HAP-1 (cell line): ENCODE measurements at regions not wholly inside any gene's neighbourhood (a gene's known extent, or its start where the extent isn't known, plus 50 kb on each side); places are given as distances from the start of the nearest gene placed in this dataset.

Experiments used
- DNase-seq, 2 experiments: peaks; one replicate each; pipeline ENCODE4 v3.0.0-alpha.2; 2016 to 2020; ENCODE audit warnings: low spot score in 2 of 2
- H3K27me3 ChIP-seq: fragments of 250-450 bp; sonication (Bioruptor Pico); 2 replicates; pipeline ENCODE4 v1.5.1; 2020; ENCODE audit warnings: low read depth, mild to moderate bottlenecking, moderate library complexity
- H3K36me3 ChIP-seq: fragments of 250-450 bp; sonication (Bioruptor Pico); replicated peaks from 2 replicates; pipeline ENCODE4 v1.5.1; 2020; ENCODE audit warnings: mild to moderate bottlenecking
- H3K4me1 ChIP-seq: fragments of 250-450 bp; sonication (Bioruptor Pico); 2 replicates; pipeline ENCODE4 v1.5.1; 2020; ENCODE audit warnings: mild to moderate bottlenecking
- H3K4me3 ChIP-seq: fragments of 250-450 bp; sonication (Bioruptor Pico); 2 replicates; pipeline ENCODE4 v1.5.1; 2020; ENCODE audit warnings: mild to moderate bottlenecking, moderate library complexity
- H3K9me3 ChIP-seq: fragments of 250-450 bp; sonication (Bioruptor Pico); 2 replicates; pipeline ENCODE4 v1.5.1; 2020; ENCODE audit warnings: mild to moderate bottlenecking, moderate library complexity
- in situ Hi-C: fragments of 300-500 bp; cut with MboI; formaldehyde crosslinking; loops from 3 replicates; pipeline ENCODE4 v1.14.3; 2020; ENCODE audit warnings: low sequenced_read_pairs, inconsistent platforms, mixed read lengths

DNA sequence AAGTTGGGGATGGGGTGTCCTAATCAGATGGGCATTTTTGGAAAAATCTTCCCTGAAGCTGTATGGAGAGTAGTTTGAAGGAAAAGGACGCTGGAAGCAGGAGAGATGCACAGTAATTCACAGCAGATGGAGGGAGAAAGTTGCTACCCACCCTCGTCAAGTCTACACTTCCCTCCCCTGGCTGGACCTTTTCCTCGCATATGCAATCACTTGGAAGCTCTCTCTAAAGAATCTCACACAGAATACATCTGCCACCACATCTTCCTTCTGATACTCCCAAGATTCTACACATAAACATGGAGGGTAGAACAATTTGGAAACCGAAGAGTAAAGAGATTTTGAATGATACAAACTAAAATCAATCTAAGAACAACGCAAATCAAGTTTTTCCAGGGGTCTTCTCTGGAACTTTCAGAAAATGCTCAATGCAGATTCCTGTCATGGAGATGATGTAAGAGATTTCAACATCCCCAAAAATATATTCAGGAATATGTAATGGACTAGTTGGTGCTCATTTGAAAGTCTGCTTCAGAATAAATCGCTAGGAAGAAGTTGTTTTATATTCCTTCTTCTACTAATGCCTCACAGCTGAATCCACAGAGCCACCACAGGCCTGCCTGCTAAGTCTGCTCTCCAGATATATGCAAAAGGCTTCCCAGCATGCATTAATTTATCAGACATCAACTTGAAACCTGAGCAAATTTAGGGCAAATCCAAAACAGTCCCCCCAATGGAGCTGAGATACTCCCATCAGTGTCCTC, 291.5 kb downstream of the LRATD1 start:
- no peaks in the 10 kb centered on the region for H3K27me3 ChIP-seq
- no peaks in the 10 kb centered on the region for H3K36me3 ChIP-seq
- no peak for DNase-seq
- no peaks in the 10 kb centered on the region for H3K9me3 ChIP-seq
- H3K4me3 ChIP-seq = no peak overlapping the region
- H3K4me1 ChIP-seq = no peaks in the 10 kb centered on the region
- in situ Hi-C loops = no loop called here

DNA sequence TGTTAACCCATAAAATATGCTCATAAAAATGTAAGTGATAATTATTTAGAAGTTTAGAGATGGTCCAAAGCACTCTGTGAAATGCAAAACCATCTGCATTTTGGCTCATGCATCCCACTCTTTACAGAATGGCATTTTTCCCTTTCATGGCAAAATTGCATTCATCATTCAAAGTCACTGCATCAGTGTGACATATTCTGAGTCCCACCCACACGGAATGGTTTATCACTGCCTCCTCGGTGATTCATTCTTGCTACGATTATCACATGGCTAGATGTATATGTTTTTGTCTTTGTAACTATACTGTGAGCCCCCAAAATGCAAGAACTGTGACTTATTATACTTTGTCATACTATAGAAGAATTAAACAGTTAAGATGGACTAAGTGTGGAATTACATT, 293.0 kb downstream of the LRATD1 start:
- Histone ChIP-seq H3K36me3 (no peaks in the 10 kb centered on the region), H3K4me3 (no peak overlapping the region), H3K9me3 (no peaks in the 10 kb centered on the region), H3K4me1 (no peaks in the 10 kb centered on the region), H3K27me3 (no peaks in the 10 kb centered on the region)
- no peak for DNase-seq
- in situ Hi-C loops = loop anchor here (25.0 kb wide), 1 partner anchor 662 kb away; the partner anchor contains the start of gene DDX1

DNA sequence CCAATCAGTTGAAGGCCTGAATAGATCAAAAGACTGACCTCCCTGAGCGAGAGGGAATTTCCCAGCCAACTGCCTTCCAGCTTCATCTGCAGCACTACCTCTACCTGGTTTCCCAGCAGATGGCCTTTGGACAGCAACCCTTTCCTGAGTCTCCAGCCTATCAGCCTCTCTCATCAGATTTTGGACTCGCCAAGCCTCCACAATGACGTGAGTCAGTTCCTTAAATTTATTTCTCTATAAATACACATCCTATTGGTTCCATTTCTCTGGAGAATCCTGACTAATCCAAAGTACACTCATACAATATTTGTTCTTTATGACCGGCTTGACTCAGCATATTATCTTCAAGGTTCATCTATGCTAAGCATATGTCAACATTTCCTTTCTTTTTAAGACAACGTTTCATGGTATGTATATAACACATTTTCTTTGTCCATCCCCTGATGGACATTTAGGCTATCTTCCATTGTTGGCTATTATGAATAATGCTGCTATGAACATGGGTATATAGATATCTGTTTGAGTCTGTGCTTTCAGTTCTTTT, 294.6 kb downstream of the LRATD1 start:
- in situ Hi-C loops = loop anchor here (25.0 kb wide), 1 partner anchor 660 kb away; the partner anchor contains the start of gene DDX1
- no peaks in the 10 kb centered on the region for H3K27me3 ChIP-seq

DNA sequence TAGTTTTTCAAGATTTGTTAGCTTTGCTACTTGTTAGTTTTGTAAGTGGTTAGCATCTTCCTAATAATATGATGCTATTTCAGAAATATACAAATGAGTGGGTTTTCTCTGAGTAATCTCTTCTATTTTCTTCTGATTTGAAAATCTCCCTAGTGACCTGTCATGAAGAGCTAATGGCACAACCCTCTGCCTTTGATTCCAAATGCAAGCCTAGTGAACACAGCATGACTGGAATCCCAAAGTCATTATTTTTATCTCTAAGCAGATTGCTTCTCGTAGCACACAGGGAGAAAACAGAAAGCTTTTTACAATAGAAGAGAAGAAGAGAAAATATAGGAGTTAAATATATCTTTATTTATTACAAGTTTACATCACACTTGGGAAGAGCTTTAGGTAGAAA, 295.5 kb downstream of the LRATD1 start:
- Histone ChIP-seq H3K36me3 (no peaks in the 10 kb centered on the region), H3K27me3 (no peaks in the 10 kb centered on the region), H3K4me3 (no peak overlapping the region), H3K4me1 (peaks cover 4% of the 10 kb centered on the region), H3K9me3 (no peaks in the 10 kb centered on the region)
- in situ Hi-C loops = loop anchor here (25.0 kb wide), 1 partner anchor 659 kb away; the partner anchor contains the start of gene DDX1
- no peak for DNase-seq

More for the DNA sequence above, 294.6 kb downstream of the LRATD1 start:
- H3K9me3 ChIP-seq = no peaks in the 10 kb centered on the region
- no peak for DNase-seq
- H3K4me1 ChIP-seq = no peaks in the 10 kb centered on the region
- H3K4me3 ChIP-seq = no peak overlapping the region
- no peaks in the 10 kb centered on the region for H3K36me3 ChIP-seq

DNA sequence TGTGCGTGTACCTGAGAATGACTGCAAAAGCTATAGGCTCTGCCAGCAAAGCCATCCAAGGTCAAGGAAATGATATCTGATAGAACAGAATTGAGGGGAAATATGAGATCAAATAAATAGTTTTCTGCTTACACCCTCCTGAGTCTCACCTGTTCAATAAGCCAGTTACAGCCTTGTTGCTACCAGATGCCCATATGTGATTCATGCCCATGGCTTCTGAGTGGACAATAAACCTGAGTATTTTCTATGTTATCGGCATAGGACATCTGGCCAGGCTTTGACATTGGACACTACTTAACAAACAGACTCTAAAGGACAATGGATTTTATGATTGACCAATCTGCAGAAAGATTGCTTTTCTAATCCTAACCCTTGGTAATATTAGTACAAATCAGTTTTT, 297.9 kb downstream of the LRATD1 start:
- Histone ChIP-seq H3K27me3 (no peaks in the 10 kb centered on the region), H3K9me3 (no peaks in the 10 kb centered on the region), H3K4me1 (peaks cover 12% of the 10 kb centered on the region), H3K4me3 (no peak overlapping the region), H3K36me3 (no peaks in the 10 kb centered on the region)
- DNase-seq = no peak
- in situ Hi-C loops = loop anchor here (25.0 kb wide), 1 partner anchor 657 kb away; the partner anchor contains the start of gene DDX1

DNA sequence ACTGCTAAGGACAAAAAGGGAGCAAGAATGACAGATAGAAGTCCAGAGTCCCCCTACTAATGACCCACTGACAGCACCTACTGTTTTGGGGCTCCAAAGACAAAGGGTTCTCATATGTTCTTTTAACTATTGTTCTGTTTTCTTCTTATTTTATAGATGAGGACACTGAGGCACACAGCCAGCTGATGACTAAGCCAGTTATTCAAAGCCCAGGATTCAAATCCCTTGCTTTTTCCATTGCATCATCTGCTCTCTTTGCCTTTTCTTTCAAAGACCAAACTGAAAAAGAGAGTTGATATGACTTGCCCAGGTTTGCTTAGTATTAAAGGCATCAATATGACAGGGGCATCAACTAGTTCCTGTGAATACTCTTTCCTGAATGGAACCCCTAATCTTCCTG, 299.8 kb downstream of the LRATD1 start:
- H3K36me3 ChIP-seq = no peaks in the 10 kb centered on the region
- H3K4me3 ChIP-seq = no peak overlapping the region
- no peaks in the 10 kb centered on the region; the same call in 1 of the 2 replicates for H3K9me3 ChIP-seq
- peaks cover 12% of the 10 kb centered on the region for H3K4me1 ChIP-seq
- no peaks in the 10 kb centered on the region for H3K27me3 ChIP-seq
- in situ Hi-C loops = loop anchor here (25.0 kb wide), 1 partner anchor 655 kb away; the partner anchor contains the start of gene DDX1
- DNase-seq = no peak

DNA sequence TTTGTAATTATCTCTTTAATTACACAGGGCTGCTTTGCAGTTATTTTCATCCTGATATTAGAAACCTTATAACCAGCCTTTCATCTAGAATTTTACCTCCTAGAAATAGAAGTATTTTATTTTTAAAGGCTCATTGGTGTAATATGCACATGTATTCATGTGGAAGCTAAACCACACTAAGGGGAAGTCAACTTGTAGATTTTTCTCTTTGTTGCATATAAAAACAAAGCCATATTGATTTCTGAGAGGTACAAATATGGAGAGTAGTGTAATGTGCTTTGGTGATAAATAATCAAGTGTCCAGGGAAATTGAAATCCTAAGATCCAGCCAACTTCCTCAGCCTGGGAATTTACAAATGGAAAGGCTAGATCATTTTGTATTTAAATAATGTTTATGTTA, 301.2 kb downstream of the LRATD1 start:
- no peak overlapping the region for H3K4me3 ChIP-seq
- in situ Hi-C loops = loop anchor here (25.0 kb wide), 1 partner anchor 654 kb away; the partner anchor contains the start of gene DDX1
- H3K36me3 ChIP-seq = no peaks in the 10 kb centered on the region

DNA sequence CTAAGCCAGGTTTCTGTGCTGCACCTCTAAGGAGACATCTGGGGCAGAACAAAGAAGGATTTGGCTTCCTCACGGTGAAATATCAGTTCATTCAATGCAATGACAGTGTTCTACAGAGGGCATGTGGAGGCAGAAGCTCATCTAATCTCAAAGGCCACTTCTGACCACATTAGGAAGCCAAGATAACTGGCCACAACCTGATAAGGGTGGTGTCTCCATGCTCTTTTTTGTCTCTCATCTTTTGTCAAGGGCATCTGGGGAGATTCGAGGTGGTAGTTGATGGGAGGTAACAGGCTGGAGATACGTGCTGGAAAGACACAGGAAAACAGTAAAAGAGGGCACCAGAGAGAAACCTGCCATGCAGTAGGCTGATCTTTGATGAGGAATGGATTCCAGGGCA, 303.9 kb downstream of the LRATD1 start:
- Histone ChIP-seq H3K4me3 (no peak overlapping the region), H3K27me3 (no peaks in the 10 kb centered on the region), H3K9me3 (no peaks in the 10 kb centered on the region; the same call in 1 of the 2 replicates), H3K36me3 (no peaks in the 10 kb centered on the region), H3K4me1 (peaks cover 15% of the 10 kb centered on the region)
- in situ Hi-C loops = loop anchor here (25.0 kb wide), 1 partner anchor 651 kb away; the partner anchor contains the start of gene DDX1
- DNase-seq = no peak

More for the DNA sequence above, 301.2 kb downstream of the LRATD1 start:
- Histone ChIP-seq H3K4me1 (peaks cover 12% of the 10 kb centered on the region), H3K27me3 (no peaks in the 10 kb centered on the region), H3K9me3 (no peaks in the 10 kb centered on the region; the same call in 1 of the 2 replicates)
- no peak for DNase-seq

DNA sequence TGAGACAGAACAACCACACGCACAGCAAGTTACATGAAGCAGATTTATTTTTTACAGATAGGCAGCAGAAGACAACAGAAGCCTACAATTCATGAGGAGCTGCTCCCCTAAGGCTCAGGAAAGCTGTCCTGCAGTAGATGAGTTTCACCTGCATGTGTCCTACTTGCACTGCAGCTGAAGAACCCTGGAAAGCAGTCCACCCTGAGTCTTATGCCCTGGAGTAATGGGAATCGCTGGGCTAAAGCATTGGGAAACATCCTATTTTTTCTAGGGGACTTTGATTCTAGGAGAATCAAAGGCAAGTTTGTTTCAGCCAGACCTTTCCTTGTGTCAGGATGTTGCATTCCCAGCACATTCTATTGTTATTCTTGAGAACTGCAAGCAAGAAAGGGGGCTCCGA, 304.8 kb downstream of the LRATD1 start:
- no peaks in the 10 kb centered on the region for H3K27me3 ChIP-seq
- in situ Hi-C loops = loop anchor here (25.0 kb wide), 1 partner anchor 650 kb away; the partner anchor contains the start of gene DDX1
- no peaks in the 10 kb centered on the region for H3K36me3 ChIP-seq
- no peak for DNase-seq
- H3K4me3 ChIP-seq = no peak overlapping the region
- no peaks in the 10 kb centered on the region; the same call in 1 of the 2 replicates for H3K9me3 ChIP-seq
- peaks cover 15% of the 10 kb centered on the region for H3K4me1 ChIP-seq

DNA sequence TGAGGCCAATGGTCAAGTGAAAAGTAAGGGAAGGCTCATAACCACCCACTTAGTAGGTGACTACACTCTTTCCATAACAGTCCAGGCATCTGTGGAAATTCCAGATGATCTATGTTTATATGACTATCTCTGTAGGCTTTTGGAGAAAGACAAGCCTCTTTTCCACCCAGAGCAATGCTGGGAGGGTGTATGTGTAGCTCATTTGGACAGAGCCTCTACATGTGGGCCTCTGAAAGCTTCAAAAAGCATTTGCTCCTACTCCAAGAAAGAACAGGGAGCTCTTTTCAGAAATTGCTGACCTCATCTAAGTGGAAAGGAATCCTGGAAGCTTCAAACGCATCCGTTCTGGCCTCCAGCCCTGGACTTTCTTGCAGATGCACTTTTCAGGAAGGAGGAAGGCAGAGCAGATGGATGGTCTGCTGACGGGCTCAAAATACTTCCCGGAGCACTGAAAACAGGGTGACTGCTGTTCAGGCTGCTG, 308.7 kb downstream of the LRATD1 start:
- DNase-seq = no peak
- no peaks in the 10 kb centered on the region; the same call in 1 of the 2 replicates for H3K9me3 ChIP-seq
- in situ Hi-C loops = loop anchor here (25.0 kb wide), 1 partner anchor 646 kb away; the partner anchor contains the start of gene DDX1
- peaks cover 3% of the 10 kb centered on the region; the same call in 1 of the 2 replicates for H3K4me1 ChIP-seq
- H3K4me3 ChIP-seq = no peak overlapping the region
- H3K36me3 ChIP-seq = no peaks in the 10 kb centered on the region
- no peaks in the 10 kb centered on the region for H3K27me3 ChIP-seq

DNA sequence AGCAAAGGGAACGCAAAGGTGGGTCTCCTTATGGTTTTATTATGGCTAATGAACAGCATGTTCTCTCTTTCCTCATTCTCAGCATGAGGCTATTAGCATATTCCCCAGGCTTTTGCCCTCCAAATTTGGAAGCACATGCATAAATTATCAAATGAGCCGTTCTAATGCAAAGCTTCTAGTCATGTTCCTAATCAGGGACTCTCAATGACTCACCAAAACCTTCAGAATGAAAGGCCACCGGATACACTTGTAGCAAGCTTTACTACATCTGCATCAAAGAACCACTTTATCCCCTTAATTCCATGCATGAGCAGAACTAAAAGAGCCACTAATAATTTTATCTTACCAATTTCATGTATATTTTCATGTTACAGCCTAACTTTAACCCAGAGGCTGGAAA, 310.5 kb downstream of the LRATD1 start:
- in situ Hi-C loops = loop anchor here (25.0 kb wide), 1 partner anchor 644 kb away; the partner anchor contains the start of gene DDX1

DNA sequence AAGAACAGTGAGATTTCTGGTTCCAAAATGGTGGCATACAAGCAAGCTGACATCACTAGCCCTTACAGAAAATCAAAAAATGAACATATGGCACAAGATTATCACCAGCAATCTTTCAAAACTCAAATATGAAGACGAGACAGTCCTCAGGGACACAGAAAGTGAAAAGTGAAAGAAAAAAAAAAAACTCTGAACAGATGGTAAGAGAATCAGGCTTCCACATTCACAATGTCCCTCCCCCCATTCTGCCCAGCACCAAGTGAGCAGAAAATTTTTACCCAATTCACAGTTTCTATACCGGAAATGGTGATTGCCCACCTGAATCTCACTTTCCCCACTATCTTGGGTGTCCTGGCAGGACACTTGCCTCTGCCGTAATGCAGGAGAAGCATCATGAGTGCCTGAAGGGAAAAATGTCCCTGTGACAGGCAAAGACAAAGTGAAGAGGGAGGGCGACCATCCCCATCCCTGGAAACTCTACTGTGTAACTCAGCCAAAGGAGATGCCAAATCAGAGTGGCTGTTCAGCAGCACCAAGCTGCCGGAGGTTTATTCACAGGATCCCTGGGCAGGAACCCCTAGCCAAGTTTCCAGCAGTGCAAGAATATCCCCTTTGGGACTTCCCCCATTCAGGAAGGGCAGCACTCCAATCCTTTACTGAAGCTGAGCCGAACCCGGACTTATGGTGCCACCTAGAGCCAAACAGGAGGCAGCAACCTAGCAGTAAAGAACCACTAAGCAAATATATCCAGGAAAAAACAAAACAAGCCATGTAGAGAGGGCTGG, 312.2 kb downstream of the LRATD1 start:
- no peaks in the 10 kb centered on the region for H3K9me3 ChIP-seq
- DNase-seq = peak; percentile 70
- H3K4me3 ChIP-seq = no peak overlapping the region
- no peaks in the 10 kb centered on the region for H3K36me3 ChIP-seq
- in situ Hi-C loops = loop anchor here (25.0 kb wide), 1 partner anchor 643 kb away; the partner anchor contains the start of gene DDX1
- H3K4me1 ChIP-seq = peaks cover 3% of the 10 kb centered on the region; the same call in 1 of the 2 replicates
- H3K27me3 ChIP-seq = no peaks in the 10 kb centered on the region

More for the DNA sequence above, 310.5 kb downstream of the LRATD1 start:
- H3K9me3 ChIP-seq = no peaks in the 10 kb centered on the region
- peaks cover 3% of the 10 kb centered on the region; the same call in 1 of the 2 replicates for H3K4me1 ChIP-seq
- no peak overlapping the region for H3K4me3 ChIP-seq
- H3K36me3 ChIP-seq = no peaks in the 10 kb centered on the region
- DNase-seq = no peak
- no peaks in the 10 kb centered on the region for H3K27me3 ChIP-seq
